Breast epithelium (tissue), 3 donors: ENCODE measurements at regions not wholly inside any gene's neighbourhood (a gene's known extent, or its start where the extent isn't known, plus 50 kb on each side); places are given as distances from the start of the nearest gene placed in this dataset.

Experiments used
- CTCF ChIP-seq, 3 donors: fragments of 450-650 bp; IDR thresholded peaks; one replicate each; pipeline ENCODE4 v1.5.1; 2016 to 2017; ENCODE audit warnings: antibody characterized with exemption in 3 of 3, mild to moderate bottlenecking in 3 of 3, moderate library complexity in 3 of 3
- POLR2AphosphoS5 ChIP-seq, 3 donors: sonication (generic); formaldehyde crosslinking; IDR thresholded peaks; one replicate each; pipeline ENCODE4 v1.6.1; 2017; ENCODE audit warnings: antibody characterized with exemption in 3 of 3

GRCh38 chr4:126541820-126542219 is 1090.9 kb upstream of the INTU start:
- TF ChIP-seq CTCF (IDR thresholded peaks at IDR 0.05) (no peak), POLR2AphosphoS5 (IDR thresholded peaks at IDR 0.05) (no peak)
